ENCODE measurements at regions not wholly inside any gene's neighbourhood (a gene's known extent, or its start where the extent isn't known, plus 50 kb on each side); places are given as distances from the start of the nearest gene placed in this dataset.
"Not testable (repeated sequence)": the region's sequence is repeated elsewhere in the genome, so short reads cannot be mapped to it uniquely, and the experiment has no call there.

GRCh38 chr3:134106580-134106979 is 76.9 kb upstream of the SLCO2A1 start:
- Mint-ChIP-seq H3K36me3 (ENCODE audit: low read depth) (no peaks in the 10 kb centered on the region), H3K4me3 (no peak overlapping the region), H3K27me3 (peaks cover 2% of the 10 kb centered on the region), H3K27ac (no peak overlapping the region), H3K9me3 (peaks cover 13% of the 10 kb centered on the region), H3K4me1 (ENCODE audit: low read depth) (no peaks in the 10 kb centered on the region)
- no peak for TF ChIP-seq CTCF (IDR thresholded peaks at IDR 0.05)
- ChIA-PET POLR2A (no interaction called here), CTCF (no interaction called here)
- no peak for DNase-seq
- intact Hi-C loops (cut with micrococcal nuclease): no loop called here
- no peak for ATAC-seq

- intact Hi-C loops (cut with micrococcal nuclease): no loop called here
- Mint-ChIP-seq H3K27me3 (peaks cover 2% of the 10 kb centered on the region), H3K9me3 (peaks cover 13% of the 10 kb centered on the region), H3K4me1 (ENCODE audit: low read depth) (no peaks in the 10 kb centered on the region), H3K4me3 (no peak overlapping the region), H3K27ac (no peak overlapping the region), H3K36me3 (ENCODE audit: low read depth) (no peaks in the 10 kb centered on the region)
- ChIA-PET CTCF (no interaction called here), POLR2A (no interaction called here)
- TF ChIP-seq CTCF (IDR thresholded peaks at IDR 0.05): no peak
- ATAC-seq (no peak), DNase-seq (no peak)
These were observed 76.3 kb upstream of the SLCO2A1 start for GRCh38 chr3:134105876-134106556.

GRCh38 chr3:134104031-134104430 is 74.3 kb upstream of the SLCO2A1 start:
- no peaks in the 10 kb centered on the region for H3K4me1 Mint-ChIP-seq (ENCODE audit: low read depth)
- POLR2A ChIA-PET: no interaction called here
- intact Hi-C loops (cut with micrococcal nuclease): no loop called here
- peaks cover 13% of the 10 kb centered on the region for H3K9me3 Mint-ChIP-seq
- no peak for ATAC-seq
- H3K4me3 Mint-ChIP-seq: no peak overlapping the region
- peaks cover 2% of the 10 kb centered on the region for H3K27me3 Mint-ChIP-seq
- H3K27ac Mint-ChIP-seq: no peak overlapping the region
- TF ChIP-seq CTCF (IDR thresholded peaks at IDR 0.05): no peak
- no peaks in the 10 kb centered on the region for H3K36me3 Mint-ChIP-seq (ENCODE audit: low read depth)
- DNase-seq: no peak
- CTCF ChIA-PET: no interaction called here

GRCh38 chr3:134103470-134103869 is 73.7 kb upstream of the SLCO2A1 start:
- Mint-ChIP-seq H3K4me1 (ENCODE audit: low read depth) (no peaks in the 10 kb centered on the region), H3K9me3 (peaks cover 14% of the 10 kb centered on the region), H3K27ac (no peak overlapping the region), H3K4me3 (no peak overlapping the region), H3K36me3 (ENCODE audit: low read depth) (no peaks in the 10 kb centered on the region), H3K27me3 (peaks cover 2% of the 10 kb centered on the region)
- POLR2A ChIA-PET: no interaction called here
- TF ChIP-seq CTCF (IDR thresholded peaks at IDR 0.05): no peak
- CTCF ChIA-PET: no interaction called here
- DNase-seq (no peak), ATAC-seq (no peak)
- intact Hi-C loops (cut with micrococcal nuclease): no loop called here

GRCh38 chr3:134102976-134103375 is 73.3 kb upstream of the SLCO2A1 start:
- ChIA-PET POLR2A (no interaction called here), CTCF (no interaction called here)
- no peaks in the 10 kb centered on the region for H3K36me3 Mint-ChIP-seq (ENCODE audit: low read depth)
- no peak overlapping the region for H3K27ac Mint-ChIP-seq
- TF ChIP-seq CTCF (IDR thresholded peaks at IDR 0.05): no peak
- ATAC-seq (no peak), DNase-seq (no peak)
- intact Hi-C loops (cut with micrococcal nuclease): no loop called here
- H3K27me3 Mint-ChIP-seq: peaks cover 2% of the 10 kb centered on the region
- H3K9me3 Mint-ChIP-seq: peaks cover 14% of the 10 kb centered on the region
- H3K4me3 Mint-ChIP-seq: no peak overlapping the region
- no peaks in the 10 kb centered on the region for H3K4me1 Mint-ChIP-seq (ENCODE audit: low read depth)

- H3K27me3 Mint-ChIP-seq; CTCF ChIA-PET; H3K4me1 Mint-ChIP-seq (ENCODE audit: low read depth); H3K4me3 Mint-ChIP-seq; intact Hi-C loops (cut with micrococcal nuclease); H3K36me3 Mint-ChIP-seq (ENCODE audit: low read depth); DNase-seq; ATAC-seq; POLR2A ChIA-PET; H3K27ac Mint-ChIP-seq: not testable (repeated sequence)
- peaks cover 11% of the 10 kb centered on the region for H3K9me3 Mint-ChIP-seq
These were observed 66.5 kb upstream of the SLCO2A1 start for GRCh38 chr3:134096214-134096613.

Measured in activated CD8-positive, alpha-beta T cell treated with anti-CD3 and anti-CD28 coated beads for 36 hours (primary cell).